ENCODE measurements at regions not wholly inside any gene's neighbourhood (a gene's known extent, or its start where the extent isn't known, plus 50 kb on each side); places are given as distances from the start of the nearest gene placed in this dataset.

DNA sequence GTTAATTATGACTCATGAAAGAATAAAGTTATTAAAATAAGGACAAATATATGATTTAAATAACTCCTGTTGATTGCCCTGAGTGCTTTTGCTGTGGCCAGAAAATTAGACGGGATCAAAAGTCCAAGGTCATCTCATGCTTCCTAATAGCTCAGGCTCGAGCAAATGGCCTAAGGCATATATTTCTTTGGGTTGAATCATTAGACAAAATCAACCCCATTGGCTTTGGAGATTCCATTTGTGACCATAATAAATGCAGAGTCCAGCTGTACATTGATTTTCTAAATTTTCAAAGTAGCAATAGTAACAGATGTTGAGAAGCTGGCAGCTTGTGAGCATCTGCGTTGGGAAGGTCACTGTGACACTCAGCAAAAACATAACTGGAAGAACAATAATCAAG lies 464.5 kb upstream of the TGFBR2 start:
- TF ChIP-seq POLR2A (IDR thresholded peaks at IDR 0.05) (no peak), CTCF (IDR thresholded peaks at IDR 0.05) (no peak), POLR2AphosphoS5 (IDR thresholded peaks at IDR 0.05) (no peak), EP300 (IDR thresholded peaks at IDR 0.05) (no peak)
